ENCODE measurements at regions not wholly inside any gene's neighbourhood (a gene's known extent, or its start where the extent isn't known, plus 50 kb on each side); places are given as distances from the start of the nearest gene placed in this dataset.

- Histone ChIP-seq H3K27ac (no peak overlapping the region), H3K27me3 (ENCODE audit: insufficient read depth in 3 of 3, low read length in 2 of 3) (no peaks in the 10 kb centered on the region), H3K4me1 (no peaks in the 10 kb centered on the region), H3K4me3 (no peak overlapping the region), H3K9me3 (no peaks in the 10 kb centered on the region), H3K36me3 (ENCODE audit: insufficient read depth in 1 of 2, low read depth in 1 of 2) (no peaks in the 10 kb centered on the region)
- ATAC-seq (no peak), DNase-seq (no peak)
- no peak for TF ChIP-seq CTCF (IDR thresholded peaks at IDR 0.05)
- intact Hi-C loops (cut with DNase I), result no loop called here
- 89 to 96% (median 92%) methylated on average over 9 of the region's 9 CpGs for WGBS, 3 donors
These were observed 198.4 kb upstream of the PMEPA1 start for GRCh38 chr20:57908226-57908625.

- ATAC-seq, result no peak
- H3K4me1 ChIP-seq, result no peaks in the 10 kb centered on the region
- H3K9me3 ChIP-seq, result no peaks in the 10 kb centered on the region
- 76 to 83% (median 80%) methylated on average over 20 of the region's 20 CpGs for WGBS, 3 donors
- intact Hi-C loops (cut with DNase I), result no loop called here
- no peak for DNase-seq
- H3K4me3 ChIP-seq, result no peak overlapping the region
- no peaks in the 10 kb centered on the region for H3K27me3 ChIP-seq (ENCODE audit: insufficient read depth in 3 of 3, low read length in 2 of 3)
- no peak overlapping the region for H3K27ac ChIP-seq
- no peak for TF ChIP-seq CTCF (IDR thresholded peaks at IDR 0.05)
- H3K36me3 ChIP-seq (ENCODE audit: insufficient read depth in 1 of 2, low read depth in 1 of 2), result no peaks in the 10 kb centered on the region
These were observed 197.6 kb upstream of the PMEPA1 start for GRCh38 chr20:57907131-57908000.

GRCh38 chr20:57905448-57905847, 195.6 kb upstream of the PMEPA1 start:
- no peak overlapping the region for H3K27ac ChIP-seq
- H3K9me3 ChIP-seq, result no peaks in the 10 kb centered on the region
- intact Hi-C loops (cut with DNase I), result no loop called here
- ATAC-seq (no peak), DNase-seq (no peak)
- no peaks in the 10 kb centered on the region for H3K36me3 ChIP-seq (ENCODE audit: insufficient read depth in 1 of 2, low read depth in 1 of 2)
- no peaks in the 10 kb centered on the region for H3K4me1 ChIP-seq
- no peaks in the 10 kb centered on the region for H3K27me3 ChIP-seq (ENCODE audit: insufficient read depth in 3 of 3, low read length in 2 of 3)
- WGBS, 3 donors, result 81 to 84% (median 84%) methylated on average over 5 of the region's 5 CpGs
- H3K4me3 ChIP-seq, result no peak overlapping the region
- no peak for TF ChIP-seq CTCF (IDR thresholded peaks at IDR 0.05)

- H3K27me3 ChIP-seq (ENCODE audit: insufficient read depth in 3 of 3, low read length in 2 of 3), result no peaks in the 10 kb centered on the region
- no peaks in the 10 kb centered on the region for H3K36me3 ChIP-seq (ENCODE audit: insufficient read depth in 1 of 2, low read depth in 1 of 2)
- no peaks in the 10 kb centered on the region for H3K4me1 ChIP-seq
- DNase-seq, result no peak
- no peak for TF ChIP-seq CTCF (IDR thresholded peaks at IDR 0.05)
- no peak overlapping the region for H3K4me3 ChIP-seq
- WGBS, 3 donors, result 83 to 88% (median 88%) methylated on average over 10 of the region's 10 CpGs
- no peak overlapping the region for H3K27ac ChIP-seq
- no peak for ATAC-seq
- no peaks in the 10 kb centered on the region for H3K9me3 ChIP-seq
- intact Hi-C loops (cut with DNase I), result no loop called here
These were observed 194.7 kb upstream of the PMEPA1 start for GRCh38 chr20:57904314-57905105.

Data from psoas muscle (tissue), 7 donors.